GM06990 (cell line): ENCODE measurements at regions not wholly inside any gene's neighbourhood (a gene's known extent, or its start where the extent isn't known, plus 50 kb on each side); places are given as distances from the start of the nearest gene placed in this dataset.
"Not testable (repeated sequence)": the region's sequence is repeated elsewhere in the genome, so short reads cannot be mapped to it uniquely, and the experiment has no call there.

Source experiments
- DNase-seq: peaks from one replicate; pipeline ENCODE4 v3.0.0-alpha.2; 2011; ENCODE audit not compliant: insufficient read length; ENCODE audit errors: extremely low read depth
- H3K27me3 ChIP-seq: replicated peaks from 2 replicates; pipeline ENCODE4 v1.6.0; 2011; ENCODE audit warnings: low read length; ENCODE audit not compliant: control insufficient read depth, insufficient read depth
- H3K36me3 ChIP-seq: 2 replicates; pipeline ENCODE4 v1.5.1; 2011; ENCODE audit warnings: low read length; ENCODE audit not compliant: control insufficient read depth, insufficient read depth
- H3K4me3 ChIP-seq: replicated peaks from 2 replicates; pipeline ENCODE4 v1.5.1; 2011; ENCODE audit warnings: low read depth, mild to moderate bottlenecking, control low read depth, low read length
- TF ChIP-seq, protein P1 (sequence below): IDR thresholded peaks from 2 replicates; pipeline ENCODE4 v1.5.1; 2011; ENCODE audit warnings: low read length, control low read depth, mild to moderate bottlenecking, inconsistent platforms; ENCODE audit not compliant: insufficient read depth, poor library complexity, severe bottlenecking

DNA sequence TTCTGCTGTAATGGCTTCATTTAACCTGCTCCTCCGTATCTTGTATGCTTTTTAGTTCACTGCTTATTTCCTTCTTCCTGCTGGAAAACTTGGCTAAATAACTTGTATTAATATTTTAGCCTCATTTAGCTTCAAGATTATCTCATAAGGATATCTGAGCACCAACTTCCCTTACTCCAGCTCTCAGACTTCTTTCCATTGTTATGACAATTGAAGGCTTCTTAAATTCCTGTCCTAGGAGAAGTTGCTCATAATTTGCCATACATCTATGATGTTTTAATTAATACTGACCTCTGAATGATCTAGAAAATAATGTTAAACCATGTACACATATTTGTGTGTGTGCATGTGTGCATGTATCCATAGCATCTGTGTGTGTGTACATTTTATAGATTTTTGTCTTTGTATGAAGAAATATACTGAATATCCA lies 1524.4 kb upstream of the TPTE start:
- Histone ChIP-seq H3K27me3 (no peaks in the 10 kb centered on the region), H3K36me3 (no peaks in the 10 kb centered on the region), H3K4me3 (no peak overlapping the region)
- TF ChIP-seq, protein P1, sequence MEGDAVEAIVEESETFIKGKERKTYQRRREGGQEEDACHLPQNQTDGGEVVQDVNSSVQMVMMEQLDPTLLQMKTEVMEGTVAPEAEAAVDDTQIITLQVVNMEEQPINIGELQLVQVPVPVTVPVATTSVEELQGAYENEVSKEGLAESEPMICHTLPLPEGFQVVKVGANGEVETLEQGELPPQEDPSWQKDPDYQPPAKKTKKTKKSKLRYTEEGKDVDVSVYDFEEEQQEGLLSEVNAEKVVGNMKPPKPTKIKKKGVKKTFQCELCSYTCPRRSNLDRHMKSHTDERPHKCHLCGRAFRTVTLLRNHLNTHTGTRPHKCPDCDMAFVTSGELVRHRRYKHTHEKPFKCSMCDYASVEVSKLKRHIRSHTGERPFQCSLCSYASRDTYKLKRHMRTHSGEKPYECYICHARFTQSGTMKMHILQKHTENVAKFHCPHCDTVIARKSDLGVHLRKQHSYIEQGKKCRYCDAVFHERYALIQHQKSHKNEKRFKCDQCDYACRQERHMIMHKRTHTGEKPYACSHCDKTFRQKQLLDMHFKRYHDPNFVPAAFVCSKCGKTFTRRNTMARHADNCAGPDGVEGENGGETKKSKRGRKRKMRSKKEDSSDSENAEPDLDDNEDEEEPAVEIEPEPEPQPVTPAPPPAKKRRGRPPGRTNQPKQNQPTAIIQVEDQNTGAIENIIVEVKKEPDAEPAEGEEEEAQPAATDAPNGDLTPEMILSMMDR: no peak
- no peak for DNase-seq

DNA sequence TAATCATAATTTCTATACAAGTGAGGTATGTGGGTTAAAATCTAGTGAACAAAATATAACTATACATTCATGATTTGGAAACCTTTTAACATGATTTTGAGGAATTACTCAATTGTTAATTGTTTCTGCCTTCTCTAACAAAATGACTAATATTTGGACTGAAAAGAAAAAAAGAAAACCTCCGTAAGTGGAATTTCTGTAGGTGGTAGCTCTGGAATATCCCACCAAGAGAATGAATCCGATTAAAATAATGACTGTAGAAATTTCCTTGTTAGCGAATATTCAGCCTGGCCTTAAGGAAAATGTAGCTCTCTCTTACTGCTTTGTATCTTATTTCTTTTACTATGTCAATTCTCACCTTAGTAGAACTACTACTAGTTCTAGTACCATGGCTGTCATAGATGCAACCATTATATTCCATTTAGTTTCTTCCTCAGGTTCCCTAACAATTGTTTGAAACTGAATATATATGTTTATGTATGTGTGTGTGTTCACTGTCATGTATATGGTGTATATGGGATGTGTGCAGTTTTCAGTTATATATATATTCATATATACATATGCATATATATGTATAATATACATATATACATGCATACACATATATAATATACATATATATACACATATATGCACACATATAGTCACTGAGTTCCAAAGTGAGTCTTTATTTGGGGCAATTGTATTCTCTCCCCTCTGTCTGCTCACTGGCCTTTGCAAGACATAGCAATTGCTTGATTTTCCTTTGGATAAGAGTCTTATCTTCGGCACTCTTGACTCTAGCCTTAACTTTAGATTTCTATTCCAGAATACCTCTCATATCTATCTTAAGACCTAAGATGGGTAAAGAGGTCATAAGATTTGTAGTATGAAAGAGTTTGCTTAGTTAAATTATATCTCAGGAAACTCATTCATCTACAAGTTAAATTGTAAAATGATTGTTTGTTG lies 1523.7 kb upstream of the TPTE start:
- not testable (repeated sequence) for H3K27me3 ChIP-seq, DNase-seq, H3K4me3 ChIP-seq, H3K36me3 ChIP-seq

DNA sequence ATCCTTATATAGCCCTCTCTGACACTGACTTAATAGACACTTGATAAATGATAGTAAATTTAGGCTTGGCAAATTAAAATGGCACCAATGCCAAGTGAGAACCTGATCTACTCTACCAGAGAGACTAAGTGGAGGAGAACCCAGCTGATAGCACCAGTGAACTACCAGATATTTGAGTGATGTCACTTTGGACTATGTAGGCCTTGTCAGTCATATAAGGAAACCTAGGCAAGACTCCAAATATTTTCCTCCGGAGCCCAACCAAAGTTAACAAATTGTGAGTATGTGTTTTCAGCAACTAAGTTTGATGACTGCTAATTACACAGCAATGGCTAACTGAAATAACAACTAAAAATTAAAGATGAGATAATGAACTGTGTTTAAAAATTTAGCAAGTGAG lies 1522.9 kb upstream of the TPTE start:
- H3K27me3 ChIP-seq, DNase-seq, H3K4me3 ChIP-seq, H3K36me3 ChIP-seq: not testable (repeated sequence)

DNA sequence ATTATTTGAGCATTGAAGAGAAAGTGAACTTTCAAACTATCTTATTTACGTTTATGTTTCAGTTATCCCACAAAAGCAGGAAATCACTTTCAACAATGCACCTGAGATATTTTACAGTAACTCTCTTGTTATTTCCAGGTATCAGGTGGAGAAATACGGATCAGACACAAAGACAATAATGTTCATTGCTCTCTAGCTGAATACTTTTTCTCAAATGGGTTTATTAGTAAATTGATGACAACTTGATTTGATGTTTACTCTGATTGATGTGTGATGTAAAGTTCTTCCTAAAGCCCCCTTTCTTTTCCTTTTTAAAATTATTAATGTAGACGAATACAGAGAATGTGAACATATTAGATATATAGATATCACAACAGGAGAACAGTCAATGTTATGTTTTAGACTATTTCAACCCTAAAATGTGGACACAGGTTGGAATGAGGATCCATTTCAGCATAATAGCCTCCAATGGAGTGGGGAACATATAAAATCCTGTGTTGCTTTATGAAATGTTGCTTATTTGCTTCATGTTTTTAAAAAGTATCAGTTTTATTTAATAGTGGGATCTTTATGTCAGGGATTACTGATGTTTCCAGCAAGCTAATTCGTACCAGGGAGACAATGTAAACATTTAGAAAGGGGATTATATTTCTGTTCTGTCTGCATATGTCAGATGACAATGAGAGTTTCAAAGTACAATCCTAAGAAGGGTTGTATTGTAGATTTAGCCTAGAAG lies 1522.3 kb upstream of the TPTE start:
- no peaks in the 10 kb centered on the region for H3K36me3 ChIP-seq
- H3K27me3 ChIP-seq: no peaks in the 10 kb centered on the region
- TF ChIP-seq, protein P1: no peak
- no peak for DNase-seq
- no peak overlapping the region for H3K4me3 ChIP-seq

DNA sequence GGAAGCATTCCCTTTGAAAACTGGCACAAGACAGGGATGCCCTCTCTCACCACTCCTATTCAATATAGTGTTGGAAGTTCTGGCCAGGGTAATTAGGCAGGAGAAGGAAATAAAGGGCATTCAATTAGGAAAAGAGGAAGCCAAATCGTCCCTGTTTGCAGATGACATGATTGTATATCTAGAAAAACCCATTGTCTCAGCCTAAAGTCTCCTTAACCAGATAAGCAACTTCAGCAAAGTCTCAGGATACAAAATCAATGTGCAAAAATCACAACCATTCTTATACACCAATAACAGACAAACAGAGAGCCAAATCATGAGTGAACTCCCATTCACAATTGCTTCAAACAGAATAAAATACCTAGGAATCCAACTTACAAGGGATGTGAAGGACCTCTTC lies 1521.3 kb upstream of the TPTE start:
- H3K4me3 ChIP-seq, DNase-seq, H3K27me3 ChIP-seq: not testable (repeated sequence)

DNA sequence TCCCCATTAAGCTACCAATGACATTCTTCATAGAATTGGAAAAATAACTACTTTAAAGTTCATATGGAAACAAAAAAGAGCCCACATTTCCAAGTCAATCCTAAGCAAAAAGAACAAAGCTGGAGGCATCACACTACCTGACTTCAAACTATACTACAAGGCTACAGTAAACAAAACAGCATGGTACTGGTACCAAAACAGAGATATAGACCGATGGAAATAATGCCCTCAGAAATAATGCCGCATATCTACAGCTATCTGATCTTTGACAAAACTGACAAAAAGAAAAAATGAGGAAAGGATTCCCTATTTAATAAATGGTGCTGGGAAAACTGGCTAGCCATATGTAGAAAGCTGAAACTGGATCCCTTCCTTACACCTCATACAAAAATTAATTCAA lies 1520.7 kb upstream of the TPTE start:
- H3K27me3 ChIP-seq, H3K4me3 ChIP-seq, H3K36me3 ChIP-seq, DNase-seq: not testable (repeated sequence)

More for the DNA sequence above, 1521.3 kb upstream of the TPTE start:
- H3K36me3 ChIP-seq: not testable (repeated sequence)

DNA sequence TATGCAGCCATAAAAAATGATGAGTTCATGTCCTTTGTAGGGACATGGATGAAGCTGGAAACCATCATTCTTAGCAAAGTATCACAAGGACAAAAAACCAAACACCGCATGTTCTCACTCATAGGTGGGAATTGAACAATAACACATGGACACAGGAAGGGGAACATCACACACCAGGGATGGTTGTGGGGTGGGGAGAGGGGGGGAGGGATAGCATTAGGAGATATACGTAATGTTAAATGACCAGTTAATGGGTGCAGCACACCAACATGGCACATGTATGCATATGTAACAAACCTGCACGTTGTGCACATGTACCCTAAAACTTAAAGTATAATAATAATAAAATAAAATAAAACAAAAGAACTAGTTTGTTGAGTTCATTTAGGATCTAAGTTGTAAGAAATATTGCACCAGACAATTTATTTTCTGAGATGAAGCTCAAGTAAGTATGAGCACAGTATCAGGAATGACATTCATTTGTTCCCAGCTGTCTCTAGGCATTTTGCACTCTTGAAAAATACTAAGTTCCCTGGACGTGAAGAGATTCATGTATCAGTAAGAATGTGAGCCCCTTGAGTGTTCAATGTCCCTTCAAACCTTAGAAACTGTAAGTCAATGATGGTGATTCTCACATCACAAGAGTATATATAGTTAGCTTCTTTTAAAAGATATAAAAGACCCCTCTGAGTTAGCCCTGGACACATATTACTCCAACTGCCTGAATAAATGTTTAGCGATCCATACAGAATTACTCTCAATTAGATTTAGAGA lies 1519.3 kb upstream of the TPTE start:
- H3K27me3 ChIP-seq, H3K4me3 ChIP-seq, DNase-seq, H3K36me3 ChIP-seq: not testable (repeated sequence)

DNA sequence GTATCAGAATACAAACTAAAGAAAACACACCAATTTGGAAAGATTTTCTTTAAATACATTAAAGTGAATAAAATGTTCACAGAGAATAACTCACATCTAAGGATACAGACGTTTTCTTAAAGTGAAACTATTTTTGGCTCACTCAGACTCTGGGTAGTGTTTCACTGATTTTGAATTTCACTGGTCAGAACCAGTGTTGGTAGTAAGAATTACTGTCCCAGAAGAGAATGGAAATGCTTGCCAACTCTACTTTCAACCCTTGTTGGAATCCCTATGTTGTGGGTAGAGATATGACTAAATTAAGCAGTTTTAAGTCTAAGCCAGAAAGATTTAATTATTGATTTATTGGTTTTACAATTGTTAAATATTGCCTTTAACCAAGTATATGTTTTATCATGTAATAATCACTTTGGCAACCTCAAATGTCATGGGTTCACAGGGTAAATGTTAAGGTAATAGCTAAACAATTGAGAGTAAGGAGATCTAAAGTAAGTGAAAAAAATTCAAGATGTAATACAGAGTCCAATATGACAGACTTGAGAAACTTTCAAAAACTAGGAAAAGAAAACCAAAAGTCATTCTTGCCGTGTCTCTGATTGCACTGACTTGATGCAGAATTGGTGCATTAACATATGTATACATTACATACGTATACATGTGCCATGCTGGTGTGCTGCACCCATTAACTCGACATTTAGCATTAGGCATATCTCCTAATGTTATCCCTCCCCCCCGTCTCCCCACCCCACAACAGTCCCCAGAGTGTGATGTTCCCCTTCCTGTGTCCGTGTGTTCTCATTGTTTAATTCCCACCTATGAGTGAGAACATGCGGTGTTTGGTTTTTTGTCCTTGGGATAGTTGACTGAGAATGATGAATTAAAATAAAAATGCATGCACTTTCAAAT lies 1517.2 kb upstream of the TPTE start:
- not testable (repeated sequence) for H3K4me3 ChIP-seq, H3K27me3 ChIP-seq, H3K36me3 ChIP-seq, DNase-seq

DNA sequence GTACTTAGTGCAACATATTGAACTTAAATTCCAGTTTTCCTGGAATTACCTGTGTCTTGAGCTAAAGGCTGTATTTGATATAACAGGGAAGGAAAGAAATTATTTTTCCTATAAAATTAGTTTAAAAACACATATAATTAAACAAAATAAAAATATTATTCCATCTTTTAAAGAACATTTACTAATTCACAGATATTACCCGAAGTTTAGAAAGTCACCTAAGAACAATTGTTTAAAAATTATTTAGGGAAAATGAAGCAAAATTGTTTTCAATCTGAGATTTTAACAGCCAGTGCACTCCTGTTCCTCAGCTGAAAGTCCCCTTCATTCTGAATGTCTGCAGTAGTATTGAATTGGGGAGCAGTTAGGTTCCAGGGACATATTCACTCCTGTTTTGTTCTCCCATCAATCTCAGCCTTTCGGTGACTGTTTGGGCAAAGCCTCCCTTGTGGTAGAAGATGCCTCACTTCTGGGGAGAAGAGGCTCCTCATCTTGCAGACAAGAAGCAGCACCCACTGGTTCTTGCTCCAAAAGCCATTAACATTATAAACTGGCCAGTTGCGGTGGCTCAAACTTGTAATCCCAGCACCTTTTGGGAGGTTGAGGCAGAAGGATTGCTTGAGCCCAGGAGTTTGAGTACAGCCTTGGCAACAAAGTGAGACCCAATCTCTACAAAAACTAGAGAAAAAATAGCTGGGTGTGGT lies 1516.4 kb upstream of the TPTE start:
- not testable (repeated sequence) for H3K4me3 ChIP-seq, H3K27me3 ChIP-seq, H3K36me3 ChIP-seq, DNase-seq

DNA sequence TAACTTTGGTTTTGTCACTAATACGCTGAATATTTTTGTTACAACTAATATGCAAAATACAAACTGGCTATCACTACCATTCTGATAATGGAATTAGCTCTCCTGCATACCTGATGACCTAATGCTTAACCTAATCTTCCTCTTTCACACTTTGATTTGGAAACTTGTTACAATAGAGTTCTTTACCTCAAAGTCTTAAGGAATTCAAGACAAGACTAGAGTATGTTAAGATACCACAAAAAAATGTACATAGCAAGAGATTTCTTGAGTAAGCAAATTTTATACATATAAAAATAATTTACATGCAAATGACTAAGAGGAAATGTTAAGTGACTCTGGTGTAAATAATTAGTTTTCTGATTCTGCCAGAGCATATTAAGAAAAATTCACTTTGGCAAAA lies 1515.7 kb upstream of the TPTE start:
- not testable (repeated sequence) for H3K4me3 ChIP-seq, DNase-seq, H3K27me3 ChIP-seq, H3K36me3 ChIP-seq
